ENCODE measurements at regions not wholly inside any gene's neighbourhood (a gene's known extent, or its start where the extent isn't known, plus 50 kb on each side); places are given as distances from the start of the nearest gene placed in this dataset.
"Not testable (repeated sequence)": the region's sequence is repeated elsewhere in the genome, so short reads cannot be mapped to it uniquely, and the experiment has no call there.

- Histone ChIP-seq H3K27ac (ENCODE audit: control insufficient read depth, insufficient read depth, low read length) (peak overlapping the region; percentile 56), H3K9me3 (ENCODE audit: control insufficient read depth, low read depth, low read length) (no peaks in the 10 kb centered on the region), H3K4me1 (ENCODE audit: control insufficient read depth, extremely low read depth, insufficient read depth, low read length) (peaks cover 10% of the 10 kb centered on the region), H3K9ac (ENCODE audit: control insufficient read depth, extremely low read depth, insufficient read depth, low read length) (no peak overlapping the region), H3K4me2 (ENCODE audit: control insufficient read depth, extremely low read depth, insufficient read depth, low read depth, low read length) (peak overlapping the region; percentile 41), H3K79me2 (ENCODE audit: control insufficient read depth, insufficient read depth, low read length) (no peaks in the 10 kb centered on the region), H4K20me1 (ENCODE audit: control insufficient read depth, extremely low read depth, insufficient read depth, low read length) (no peaks in the 10 kb centered on the region), H3K4me3 (ENCODE audit: control insufficient read depth in 2 of 3, extremely low read depth in 1 of 3, insufficient read depth in 2 of 3, low read depth in 1 of 3, low read length in 3 of 3) (peak overlapping the region in 1 of 3 experiments; percentile 22), H3K36me3 (ENCODE audit: control insufficient read depth in 2 of 2, extremely low read depth in 1 of 2, insufficient read depth in 2 of 2, low read length in 2 of 2) (no peaks in the 10 kb centered on the region), H2AFZ (ENCODE audit: control insufficient read depth, low read length) (no peak overlapping the region), H3K27me3 (ENCODE audit: control insufficient read depth, extremely low read depth, insufficient read depth, low read length) (no peaks in the 10 kb centered on the region), H3K9me1 (ENCODE audit: control insufficient read depth, extremely low read depth, insufficient read depth, low read length) (no peaks in the 10 kb centered on the region)
- dilution Hi-C loops (cut with MboI; ENCODE audit: extremely low pct_ligation_motif_present, low sequenced_read_pairs), result no loop called here
- DNase-seq (ENCODE audit: low read depth, low spot score) (peak; percentile 44), FAIRE-seq (peak; percentile 95)
- TF ChIP-seq, protein P1, sequence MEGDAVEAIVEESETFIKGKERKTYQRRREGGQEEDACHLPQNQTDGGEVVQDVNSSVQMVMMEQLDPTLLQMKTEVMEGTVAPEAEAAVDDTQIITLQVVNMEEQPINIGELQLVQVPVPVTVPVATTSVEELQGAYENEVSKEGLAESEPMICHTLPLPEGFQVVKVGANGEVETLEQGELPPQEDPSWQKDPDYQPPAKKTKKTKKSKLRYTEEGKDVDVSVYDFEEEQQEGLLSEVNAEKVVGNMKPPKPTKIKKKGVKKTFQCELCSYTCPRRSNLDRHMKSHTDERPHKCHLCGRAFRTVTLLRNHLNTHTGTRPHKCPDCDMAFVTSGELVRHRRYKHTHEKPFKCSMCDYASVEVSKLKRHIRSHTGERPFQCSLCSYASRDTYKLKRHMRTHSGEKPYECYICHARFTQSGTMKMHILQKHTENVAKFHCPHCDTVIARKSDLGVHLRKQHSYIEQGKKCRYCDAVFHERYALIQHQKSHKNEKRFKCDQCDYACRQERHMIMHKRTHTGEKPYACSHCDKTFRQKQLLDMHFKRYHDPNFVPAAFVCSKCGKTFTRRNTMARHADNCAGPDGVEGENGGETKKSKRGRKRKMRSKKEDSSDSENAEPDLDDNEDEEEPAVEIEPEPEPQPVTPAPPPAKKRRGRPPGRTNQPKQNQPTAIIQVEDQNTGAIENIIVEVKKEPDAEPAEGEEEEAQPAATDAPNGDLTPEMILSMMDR (optimal IDR thresholded peaks at IDR 0.05 in 1 of 3, IDR thresholded peaks at IDR 0.05 in 1 of 3, conservative IDR thresholded peaks at IDR 0.05 in 1 of 3; ENCODE audit: extremely low read depth in 1 of 3, insufficient read depth in 2 of 3, low read length in 3 of 3), result no peak
- no peak for TF ChIP-seq EZH2 (IDR thresholded peaks at IDR 0.05; ENCODE audit: low read length)
Measured at GRCh38 chr4:169899295-169899694, 126.9 kb downstream of the MFAP3L start.

- Histone ChIP-seq H2AFZ (ENCODE audit: control insufficient read depth, low read length) (no peak overlapping the region), H3K4me2 (ENCODE audit: control insufficient read depth, extremely low read depth, insufficient read depth, low read depth, low read length) (no peak overlapping the region), H3K9ac (ENCODE audit: control insufficient read depth, extremely low read depth, insufficient read depth, low read length) (no peak overlapping the region), H3K27me3 (ENCODE audit: control insufficient read depth, extremely low read depth, insufficient read depth, low read length) (no peaks in the 10 kb centered on the region), H3K79me2 (ENCODE audit: control insufficient read depth, insufficient read depth, low read length) (no peaks in the 10 kb centered on the region), H3K9me3 (ENCODE audit: control insufficient read depth, low read depth, low read length) (no peaks in the 10 kb centered on the region), H3K4me1 (ENCODE audit: control insufficient read depth, extremely low read depth, insufficient read depth, low read length) (peaks cover 10% of the 10 kb centered on the region), H3K27ac (ENCODE audit: control insufficient read depth, insufficient read depth, low read length) (no peak overlapping the region), H4K20me1 (ENCODE audit: control insufficient read depth, extremely low read depth, insufficient read depth, low read length) (no peaks in the 10 kb centered on the region), H3K4me3 (ENCODE audit: control insufficient read depth in 2 of 3, extremely low read depth in 1 of 3, insufficient read depth in 2 of 3, low read depth in 1 of 3, low read length in 3 of 3) (no peak overlapping the region), H3K36me3 (ENCODE audit: control insufficient read depth in 2 of 2, extremely low read depth in 1 of 2, insufficient read depth in 2 of 2, low read length in 2 of 2) (no peaks in the 10 kb centered on the region), H3K9me1 (ENCODE audit: control insufficient read depth, extremely low read depth, insufficient read depth, low read length) (no peaks in the 10 kb centered on the region)
- dilution Hi-C loops (cut with MboI; ENCODE audit: extremely low pct_ligation_motif_present, low sequenced_read_pairs), result no loop called here
- no peak for TF ChIP-seq EZH2 (IDR thresholded peaks at IDR 0.05; ENCODE audit: low read length)
- TF ChIP-seq, protein P1 (optimal IDR thresholded peaks at IDR 0.05 in 1 of 3, IDR thresholded peaks at IDR 0.05 in 1 of 3, conservative IDR thresholded peaks at IDR 0.05 in 1 of 3; ENCODE audit: extremely low read depth in 1 of 3, insufficient read depth in 2 of 3, low read length in 3 of 3), result no peak
- FAIRE-seq (no peak), DNase-seq (ENCODE audit: low read depth, low spot score) (no peak)
Measured at GRCh38 chr4:169898095-169898494, 128.1 kb downstream of the MFAP3L start.

DNA sequence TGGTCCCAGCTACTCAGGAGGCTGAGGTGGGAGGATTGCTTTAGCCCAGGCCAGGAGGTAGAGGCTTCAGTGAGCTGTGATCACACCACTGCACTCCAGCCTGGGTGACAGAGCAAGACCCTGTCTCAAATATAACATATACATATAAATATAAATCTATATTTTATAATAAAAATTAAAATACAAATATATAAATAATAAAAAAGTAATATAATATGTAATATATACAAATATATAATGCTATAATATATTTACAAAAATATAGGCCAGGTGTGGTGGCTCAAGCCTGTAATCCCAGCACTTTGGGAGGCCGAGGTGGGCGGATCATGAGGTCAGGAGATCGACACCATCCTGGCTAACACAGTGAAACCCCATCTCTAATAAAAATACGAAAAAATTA is 131.4 kb downstream of the MFAP3L start:
- H3K27me3 ChIP-seq (ENCODE audit: control insufficient read depth, extremely low read depth, insufficient read depth, low read length); FAIRE-seq; H3K27ac ChIP-seq (ENCODE audit: control insufficient read depth, insufficient read depth, low read length); DNase-seq (ENCODE audit: low read depth, low spot score); H3K9me1 ChIP-seq (ENCODE audit: control insufficient read depth, extremely low read depth, insufficient read depth, low read length); H3K9ac ChIP-seq (ENCODE audit: control insufficient read depth, extremely low read depth, insufficient read depth, low read length); H3K4me2 ChIP-seq (ENCODE audit: control insufficient read depth, extremely low read depth, insufficient read depth, low read depth, low read length); H3K4me1 ChIP-seq (ENCODE audit: control insufficient read depth, extremely low read depth, insufficient read depth, low read length); H2AFZ ChIP-seq (ENCODE audit: control insufficient read depth, low read length); H3K9me3 ChIP-seq (ENCODE audit: control insufficient read depth, low read depth, low read length); H4K20me1 ChIP-seq (ENCODE audit: control insufficient read depth, extremely low read depth, insufficient read depth, low read length); H3K36me3 ChIP-seq (ENCODE audit: control insufficient read depth in 2 of 2, extremely low read depth in 1 of 2, insufficient read depth in 2 of 2, low read length in 2 of 2); dilution Hi-C loops (cut with MboI; ENCODE audit: extremely low pct_ligation_motif_present, low sequenced_read_pairs); H3K79me2 ChIP-seq (ENCODE audit: control insufficient read depth, insufficient read depth, low read length); H3K4me3 ChIP-seq (ENCODE audit: control insufficient read depth in 2 of 3, extremely low read depth in 1 of 3, insufficient read depth in 2 of 3, low read depth in 1 of 3, low read length in 3 of 3): not testable (repeated sequence)

Data from keratinocyte (primary cell).